Thyroid gland (tissue), 4 donors: ENCODE measurements at regions not wholly inside any gene's neighbourhood (a gene's known extent, or its start where the extent isn't known, plus 50 kb on each side); places are given as distances from the start of the nearest gene placed in this dataset.

Experiments
- DNase-seq, 2 donors: peaks; one replicate each; pipeline ENCODE4 v3.0.0-alpha.2; 2019
- H3K27ac ChIP-seq, 3 donors: fragments of 200-600 bp; sonication (generic); 1 replicate in 2 of 3; 2 replicates in 1 of 3; pipeline ENCODE4 v1.5.1; 2016 to 2019; ENCODE audit warnings: mild to moderate bottlenecking in 1 of 3, moderate library complexity in 1 of 3
- H3K27me3 ChIP-seq: fragments of 200-600 bp; sonication (generic); one replicate; pipeline ENCODE4 v1.5.1; 2019
- H3K36me3 ChIP-seq, 2 donors: fragments of 200-600 bp; sonication (generic); one replicate each; pipeline ENCODE4 v1.5.1; 2016 to 2019
- H3K4me1 ChIP-seq, 2 donors: fragments of 200-600 bp; sonication (generic); one replicate each; pipeline ENCODE4 v1.5.1; 2017 to 2019
- H3K4me3 ChIP-seq, 3 donors: fragments of 200-600 bp; sonication (generic); replicated peaks in 1 of 3; 1 replicate in 2 of 3; 2 replicates in 1 of 3; pipeline ENCODE4 v1.5.1; 2016; ENCODE audit warnings: mild to moderate bottlenecking in 1 of 3
- H3K9me3 ChIP-seq: fragments of 200-600 bp; sonication (generic); one replicate; pipeline ENCODE4 v1.5.1; 2017
- POLR2A ChIP-seq, 2 donors: fragments of 450-650 bp; IDR thresholded peaks; one replicate each; pipeline ENCODE4 v1.6.1; 2017; ENCODE audit warnings: antibody characterized with exemption in 2 of 2, mild to moderate bottlenecking in 2 of 2, moderate library complexity in 1 of 2
- WGBS, 2 donors: methylation state at CpG; one replicate each; pipeline ENCODE4 v1.1.5; 2017; 5-methylcytosine and 5-hydroxymethylcytosine counted together
- intact Hi-C: fragments of 100-400 bp; cut with DNase I; formaldehyde crosslinking; loops from one replicate; pipeline ENCODE4 v1.15.1; 2023
- TF ChIP-seq, protein P1 (sequence below), 6 experiments: fragments of 200-600 bp in 3 of 6; fragments of 450-650 bp in 3 of 6; sonication (generic) in 3 of 6; IDR thresholded peaks; one replicate each; pipeline ENCODE4 v1.5.1; 2016 to 2019; ENCODE audit warnings: antibody characterized with exemption in 6 of 6, mild to moderate bottlenecking in 2 of 6, inconsistent platforms in 1 of 6, moderate library complexity in 1 of 6

GRCh38 chr3:134427400-134428111 is 53.3 kb upstream of the AMOTL2 start:
- H3K4me3 ChIP-seq = no peak overlapping the region
- H3K27ac ChIP-seq = no peak overlapping the region
- H3K36me3 ChIP-seq = no peaks in the 10 kb centered on the region
- peaks cover 0 to 11% of the 10 kb centered on the region in 2 donors for H3K4me1 ChIP-seq
- H3K9me3 ChIP-seq = no peaks in the 10 kb centered on the region
- 69 to 82% methylated on average over 15 of the region's 15 CpGs for WGBS, 2 donors
- DNase-seq = peak in 1 of 2 donors; percentile 6
- no peaks in the 10 kb centered on the region for H3K27me3 ChIP-seq
- TF ChIP-seq, protein P1, sequence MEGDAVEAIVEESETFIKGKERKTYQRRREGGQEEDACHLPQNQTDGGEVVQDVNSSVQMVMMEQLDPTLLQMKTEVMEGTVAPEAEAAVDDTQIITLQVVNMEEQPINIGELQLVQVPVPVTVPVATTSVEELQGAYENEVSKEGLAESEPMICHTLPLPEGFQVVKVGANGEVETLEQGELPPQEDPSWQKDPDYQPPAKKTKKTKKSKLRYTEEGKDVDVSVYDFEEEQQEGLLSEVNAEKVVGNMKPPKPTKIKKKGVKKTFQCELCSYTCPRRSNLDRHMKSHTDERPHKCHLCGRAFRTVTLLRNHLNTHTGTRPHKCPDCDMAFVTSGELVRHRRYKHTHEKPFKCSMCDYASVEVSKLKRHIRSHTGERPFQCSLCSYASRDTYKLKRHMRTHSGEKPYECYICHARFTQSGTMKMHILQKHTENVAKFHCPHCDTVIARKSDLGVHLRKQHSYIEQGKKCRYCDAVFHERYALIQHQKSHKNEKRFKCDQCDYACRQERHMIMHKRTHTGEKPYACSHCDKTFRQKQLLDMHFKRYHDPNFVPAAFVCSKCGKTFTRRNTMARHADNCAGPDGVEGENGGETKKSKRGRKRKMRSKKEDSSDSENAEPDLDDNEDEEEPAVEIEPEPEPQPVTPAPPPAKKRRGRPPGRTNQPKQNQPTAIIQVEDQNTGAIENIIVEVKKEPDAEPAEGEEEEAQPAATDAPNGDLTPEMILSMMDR (IDR thresholded peaks at IDR 0.05) = no peak
- no peak for TF ChIP-seq POLR2A (IDR thresholded peaks at IDR 0.05)
- intact Hi-C loops = no loop called here

DNA sequence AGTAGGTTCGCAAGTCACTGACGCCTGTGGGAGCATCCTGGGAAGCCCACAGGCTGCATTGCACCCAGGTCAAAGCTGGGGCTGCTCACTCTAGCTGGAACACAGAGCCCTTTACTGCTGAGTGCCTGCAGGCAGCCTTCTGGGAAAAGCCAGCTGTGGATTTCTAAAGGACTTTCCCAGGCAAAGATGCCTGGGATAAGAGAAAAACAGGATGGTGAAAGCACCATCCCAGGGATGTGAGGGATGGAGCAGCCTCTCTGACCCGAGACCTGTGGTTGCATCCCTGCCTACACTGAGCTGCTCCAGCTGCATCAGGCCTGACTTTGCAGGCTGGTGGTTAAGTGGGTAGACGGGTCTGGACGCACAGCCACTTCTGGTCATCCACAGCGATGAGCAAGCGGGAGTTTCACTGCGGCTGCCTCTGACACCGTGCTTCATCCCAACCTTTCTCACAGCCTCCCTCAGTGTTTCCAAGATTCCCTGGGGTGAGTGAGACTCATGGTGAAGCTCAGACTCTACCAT is 52.5 kb upstream of the AMOTL2 start:
- no peak for DNase-seq
- no peak for TF ChIP-seq POLR2A (IDR thresholded peaks at IDR 0.05)
- TF ChIP-seq, protein P1 (IDR thresholded peaks at IDR 0.05) = no peak
- H3K27ac ChIP-seq = no peak overlapping the region
- intact Hi-C loops = no loop called here
- H3K27me3 ChIP-seq = no peaks in the 10 kb centered on the region
- H3K9me3 ChIP-seq = no peaks in the 10 kb centered on the region
- 85 to 94% methylated on average over 5 to 9 of the region's 9 CpGs for WGBS, 2 donors
- no peaks in the 10 kb centered on the region for H3K36me3 ChIP-seq
- no peak overlapping the region for H3K4me3 ChIP-seq
- H3K4me1 ChIP-seq = peaks cover 0 to 2% of the 10 kb centered on the region in 2 donors

DNA sequence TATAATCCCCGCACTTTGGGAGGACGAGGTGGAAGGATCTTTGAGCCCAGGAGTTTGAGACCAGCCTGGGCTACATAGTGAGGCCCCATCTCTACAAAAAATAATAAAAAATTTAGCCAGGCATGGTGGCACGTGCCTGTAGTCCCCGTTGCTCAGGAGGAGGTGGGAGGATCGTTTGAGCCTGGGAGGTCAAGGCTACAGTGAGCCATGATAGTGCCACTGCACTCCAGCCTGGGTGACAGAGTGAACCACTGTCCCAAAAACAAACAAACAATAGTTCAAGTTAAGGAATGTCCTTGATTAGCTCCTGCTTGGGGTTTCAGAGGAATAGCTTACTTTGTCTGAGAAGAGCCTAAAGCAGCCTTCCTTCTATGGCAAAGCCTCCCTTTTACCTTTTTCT is 51.7 kb upstream of the AMOTL2 start:
- Histone ChIP-seq H3K9me3 (no peaks in the 10 kb centered on the region), H3K27me3 (no peaks in the 10 kb centered on the region), H3K36me3 (no peaks in the 10 kb centered on the region), H3K27ac (no peak overlapping the region), H3K4me1 (no peaks in the 10 kb centered on the region), H3K4me3 (no peak overlapping the region)
- WGBS, 2 donors = 84 to 94% methylated on average over 5 of the region's 5 CpGs
- intact Hi-C loops = no loop called here
- DNase-seq = no peak
- TF ChIP-seq, protein P1 (IDR thresholded peaks at IDR 0.05) = no peak
- TF ChIP-seq POLR2A (IDR thresholded peaks at IDR 0.05) = no peak
